A204.1 (cell line): ENCODE measurements at regions not wholly inside any gene's neighbourhood (a gene's known extent, or its start where the extent isn't known, plus 50 kb on each side); places are given as distances from the start of the nearest gene placed in this dataset.
"Not testable (repeated sequence)": the region's sequence is repeated elsewhere in the genome, so short reads cannot be mapped to it uniquely, and the experiment has no call there.

ENCODE experiments used
- FAIRE-seq: peaks from 2 replicates; lab custom pipeline; 2012; peaks lifted over from hg19 to GRCh38; lab: Jason Lieb, UNC

GRCh38 chr14:53742233-53742620, 214.4 kb downstream of the BMP4 start:
- FAIRE-seq = no peak

GRCh38 chr14:53741479-53742232, 215.0 kb downstream of the BMP4 start:
- no peak for FAIRE-seq

GRCh38 chr14:53740570-53740969, 216.1 kb downstream of the BMP4 start:
- no peak for FAIRE-seq

- no peak for FAIRE-seq
These were observed 220.7 kb downstream of the BMP4 start for GRCh38 chr14:53735916-53736315.

- FAIRE-seq = no peak
These were observed 233.4 kb downstream of the BMP4 start for GRCh38 chr14:53723221-53723620.

- FAIRE-seq = no peak
These were observed 237.1 kb downstream of the BMP4 start for GRCh38 chr14:53719536-53719935.

GRCh38 chr14:53716578-53716977, 240.0 kb downstream of the BMP4 start:
- FAIRE-seq = no peak

GRCh38 chr14:53715193-53715721, 241.4 kb downstream of the BMP4 start:
- FAIRE-seq = no peak

- FAIRE-seq = no peak
These were observed 242.0 kb downstream of the BMP4 start for GRCh38 chr14:53714495-53715192.

- FAIRE-seq = not testable (repeated sequence)
These were observed 243.7 kb downstream of the BMP4 start for GRCh38 chr14:53712901-53713300.

GRCh38 chr14:53711205-53711604, 245.4 kb downstream of the BMP4 start:
- no peak for FAIRE-seq

GRCh38 chr14:53710615-53711014, 246.0 kb downstream of the BMP4 start:
- FAIRE-seq = no peak

GRCh38 chr14:53709381-53709780, 247.2 kb downstream of the BMP4 start:
- FAIRE-seq = no peak

GRCh38 chr14:53703457-53703856, 253.2 kb downstream of the BMP4 start:
- FAIRE-seq = no peak

- no peak for FAIRE-seq
These were observed 255.3 kb downstream of the BMP4 start for GRCh38 chr14:53701108-53701875.

GRCh38 chr14:53696217-53696965, 260.2 kb downstream of the BMP4 start:
- FAIRE-seq = no peak

- FAIRE-seq = no peak
These were observed 260.9 kb downstream of the BMP4 start for GRCh38 chr14:53695692-53696214.

GRCh38 chr14:53692885-53693284, 263.7 kb downstream of the BMP4 start:
- FAIRE-seq = no peak

- no peak for FAIRE-seq
These were observed 264.2 kb downstream of the BMP4 start for GRCh38 chr14:53692451-53692850.

GRCh38 chr14:53683229-53683628, 273.4 kb downstream of the BMP4 start:
- no peak for FAIRE-seq

- FAIRE-seq = no peak
These were observed 284.1 kb downstream of the BMP4 start for GRCh38 chr14:53672526-53672925.

- no peak for FAIRE-seq
These were observed 285.9 kb downstream of the BMP4 start for GRCh38 chr14:53670701-53671100.
